ENCODE measurements at regions not wholly inside any gene's neighbourhood (a gene's known extent, or its start where the extent isn't known, plus 50 kb on each side); places are given as distances from the start of the nearest gene placed in this dataset.

GRCh38 chr4:181784881-181785280 lies 458.3 kb upstream of the TENM3 start:
- TF ChIP-seq YY1 (IDR thresholded peaks at IDR 0.05; ENCODE audit: insufficient read depth, insufficient read length) (no peak), ZNF274 (IDR thresholded peaks at IDR 0.05; ENCODE audit: low read depth, low read length) (no peak), SUZ12 (IDR thresholded peaks at IDR 0.05; ENCODE audit: extremely low read depth, insufficient read depth, insufficient read length) (no peak)

All from NT2/D1 (cell line).